SK-N-MC (cell line): ENCODE measurements at regions not wholly inside any gene's neighbourhood (a gene's known extent, or its start where the extent isn't known, plus 50 kb on each side); places are given as distances from the start of the nearest gene placed in this dataset.

Experiments used
- EZH2 ChIP-seq: fragments of 200-600 bp; sonication (generic); IDR thresholded peaks from one replicate; pipeline ENCODE4 v1.6.1; 2017; ENCODE audit warnings: antibody characterized with exemption
- FOXP2 ChIP-seq: optimal IDR thresholded peaks from 2 replicates; pipeline ENCODE3; 2011; ENCODE audit warnings: mild to moderate bottlenecking, moderate library complexity; ENCODE audit not compliant: insufficient read depth; ENCODE audit errors: extremely low read length, control extremely low read depth
- POLR2AphosphoS5 ChIP-seq: IDR thresholded peaks from 2 replicates; pipeline ENCODE4 v1.6.1; 2012; ENCODE audit warnings: mild to moderate bottlenecking, low read depth, low read length, borderline replicate concordance

GRCh38 chr13:27000686-27001085, 170.9 kb downstream of the USP12 start:
- TF ChIP-seq EZH2 (no peak), POLR2AphosphoS5 (no peak), FOXP2 (no peak)
